Caco-2 (cell line): ENCODE measurements at regions not wholly inside any gene's neighbourhood (a gene's known extent, or its start where the extent isn't known, plus 50 kb on each side); places are given as distances from the start of the nearest gene placed in this dataset.

Source experiments
- BruUV-seq: library from RNA; stranded (reverse); fragments of 400-500 nt; replicated peaks from 2 replicates; lab custom pipeline; 2021; lab: Mats Ljungman, UMichigan
- CTCF ChIA-PET: fragments of 300-600 bp; sonication (Branson Sonifier 250); formaldehyde crosslinking; loops from one replicate; lab custom pipeline; 2022; ENCODE audit warnings: antibody characterized with exemption; lab: Charles Lee
- POLR2A ChIA-PET: fragments of 300-600 bp; sonication (Branson Sonifier 250); formaldehyde crosslinking; loops from one replicate; lab custom pipeline; 2022; ENCODE audit warnings: antibody characterized with exemption; lab: Charles Lee
- DNase-seq, 2 experiments: peaks; one replicate each; pipeline versions ENCODE4 v3.0.0 to v3.0.0-alpha.2; 2020 to 2022
- H3K27me3 ChIP-seq: replicated peaks from 2 replicates; pipeline ENCODE4 v1.6.0; 2011; ENCODE audit warnings: low read length; ENCODE audit not compliant: control insufficient read depth, insufficient read depth
- H3K36me3 ChIP-seq: 2 replicates; pipeline ENCODE4 v1.5.1; 2011; ENCODE audit warnings: low read length; ENCODE audit not compliant: control insufficient read depth, insufficient read depth
- H3K4me1 ChIP-seq: fragments of 250-450 bp; sonication (Bioruptor Pico); 2 replicates; pipeline ENCODE4 v1.5.1; 2020; ENCODE audit warnings: mild to moderate bottlenecking
- H3K4me3 ChIP-seq: 2 replicates; pipeline ENCODE4 v1.5.1; 2011; ENCODE audit warnings: low read depth, mild to moderate bottlenecking, control low read depth, low read length
- H3K9me3 ChIP-seq: fragments of 250-450 bp; sonication (Bioruptor Pico); 2 replicates; pipeline ENCODE4 v1.5.1; 2020; ENCODE audit warnings: mild to moderate bottlenecking, moderate library complexity
- H3K27ac Mint-ChIP-seq: one replicate; pipeline ENCODE4 v1.8.0; 2022; ENCODE audit warnings: mixed read lengths; ENCODE audit not compliant: unreplicated experiment
- H3K27me3 Mint-ChIP-seq: one replicate; pipeline ENCODE4 v1.8.0; 2022; ENCODE audit warnings: mixed read lengths; ENCODE audit not compliant: insufficient read depth, unreplicated experiment
- H3K36me3 Mint-ChIP-seq: one replicate; pipeline ENCODE4 v1.8.0; 2022; ENCODE audit warnings: mild to moderate bottlenecking, mixed read lengths; ENCODE audit not compliant: insufficient read depth, unreplicated experiment
- H3K4me1 Mint-ChIP-seq: one replicate; pipeline ENCODE4 v1.8.0; 2022; ENCODE audit warnings: low read depth, mixed read lengths; ENCODE audit not compliant: unreplicated experiment
- H3K4me3 Mint-ChIP-seq: one replicate; pipeline ENCODE4 v1.8.0; 2022; ENCODE audit warnings: mild to moderate bottlenecking, moderate library complexity, mixed read lengths; ENCODE audit not compliant: unreplicated experiment
- H3K9me3 Mint-ChIP-seq: one replicate; pipeline ENCODE4 v1.8.0; 2022; ENCODE audit warnings: mixed read lengths; ENCODE audit not compliant: unreplicated experiment
- intact Hi-C: fragments of 100-400 bp; cut with micrococcal nuclease; formaldehyde crosslinking; loops from one replicate; pipeline ENCODE4 v1.10.0; 2022; ENCODE audit not compliant: unreplicated experiment
- TF ChIP-seq, protein P1 (sequence below), 2 experiments: fragments of 200-600 bp in 1 of 2; IDR thresholded peaks; 1 replicate in 1 of 2; 2 replicates in 1 of 2; pipeline versions ENCODE4 v1.5.1 to v1.8.0; 2011 to 2022; ENCODE audit warnings: antibody characterized with exemption in 1 of 2, control low read depth in 1 of 2, inconsistent platforms in 1 of 2, low read depth in 1 of 2, low read length in 1 of 2, mild to moderate bottlenecking in 1 of 2, moderate library complexity in 1 of 2; ENCODE audit not compliant: insufficient read depth in 1 of 2, severe bottlenecking in 1 of 2, unreplicated experiment in 1 of 2

DNA sequence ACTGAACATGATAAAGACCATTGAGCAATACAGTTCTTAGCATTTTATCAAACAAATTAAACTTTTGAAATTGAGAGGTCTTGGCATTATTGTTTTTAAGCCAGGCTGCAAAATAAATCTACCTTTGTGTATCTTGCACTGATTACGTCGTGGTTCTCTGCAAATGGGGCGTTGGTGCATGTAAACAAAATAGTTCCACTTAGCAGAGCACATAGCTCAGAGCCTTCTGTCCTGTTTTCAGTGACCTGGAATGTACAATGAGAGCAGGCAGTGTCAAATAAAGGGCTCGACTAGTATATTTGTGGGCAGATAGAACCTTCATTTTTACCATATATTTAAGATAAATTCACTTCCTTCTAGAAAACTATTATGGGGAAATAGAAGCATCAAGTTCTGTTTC, 333.9 kb upstream of the SMIM30 start:
- H3K27me3 Mint-ChIP-seq, result peaks cover 7% of the 10 kb centered on the region

DNA sequence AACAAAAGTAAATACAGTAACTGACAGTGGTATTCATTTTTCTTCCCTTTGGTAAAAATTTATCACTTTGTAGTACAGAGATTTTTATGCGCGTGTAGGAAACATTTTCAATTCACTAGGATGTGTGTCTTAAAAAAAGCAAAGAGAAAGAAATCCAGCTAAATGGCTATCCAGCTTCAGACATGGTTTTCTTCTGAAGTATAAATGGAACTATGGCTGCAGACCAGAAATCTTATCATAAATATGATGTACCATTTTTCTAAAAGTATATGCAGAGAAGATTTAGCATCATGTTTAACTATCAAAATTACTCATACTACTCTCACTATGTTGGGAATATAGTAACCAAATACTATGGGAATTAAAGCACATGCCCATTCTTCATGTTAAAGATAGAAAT, 328.4 kb upstream of the SMIM30 start:
- Mint-ChIP-seq H3K27me3 (no peaks in the 10 kb centered on the region), H3K36me3 (no peaks in the 10 kb centered on the region), H3K4me3 (no peak overlapping the region), H3K4me1 (no peaks in the 10 kb centered on the region), H3K9me3 (no peaks in the 10 kb centered on the region), H3K27ac (no peak overlapping the region)
- CTCF ChIA-PET, result no interaction called here
- no TSS peak for BruUV-seq
- H3K27me3 ChIP-seq, result no peaks in the 10 kb centered on the region
- no peaks in the 10 kb centered on the region for H3K36me3 ChIP-seq
- no peaks in the 10 kb centered on the region for H3K4me1 ChIP-seq
- POLR2A ChIA-PET, result no interaction called here
- H3K9me3 ChIP-seq, result no peaks in the 10 kb centered on the region
- H3K4me3 ChIP-seq, result no peak overlapping the region
- intact Hi-C loops, result no loop called here
- DNase-seq, result no peak
- TF ChIP-seq, protein P1, sequence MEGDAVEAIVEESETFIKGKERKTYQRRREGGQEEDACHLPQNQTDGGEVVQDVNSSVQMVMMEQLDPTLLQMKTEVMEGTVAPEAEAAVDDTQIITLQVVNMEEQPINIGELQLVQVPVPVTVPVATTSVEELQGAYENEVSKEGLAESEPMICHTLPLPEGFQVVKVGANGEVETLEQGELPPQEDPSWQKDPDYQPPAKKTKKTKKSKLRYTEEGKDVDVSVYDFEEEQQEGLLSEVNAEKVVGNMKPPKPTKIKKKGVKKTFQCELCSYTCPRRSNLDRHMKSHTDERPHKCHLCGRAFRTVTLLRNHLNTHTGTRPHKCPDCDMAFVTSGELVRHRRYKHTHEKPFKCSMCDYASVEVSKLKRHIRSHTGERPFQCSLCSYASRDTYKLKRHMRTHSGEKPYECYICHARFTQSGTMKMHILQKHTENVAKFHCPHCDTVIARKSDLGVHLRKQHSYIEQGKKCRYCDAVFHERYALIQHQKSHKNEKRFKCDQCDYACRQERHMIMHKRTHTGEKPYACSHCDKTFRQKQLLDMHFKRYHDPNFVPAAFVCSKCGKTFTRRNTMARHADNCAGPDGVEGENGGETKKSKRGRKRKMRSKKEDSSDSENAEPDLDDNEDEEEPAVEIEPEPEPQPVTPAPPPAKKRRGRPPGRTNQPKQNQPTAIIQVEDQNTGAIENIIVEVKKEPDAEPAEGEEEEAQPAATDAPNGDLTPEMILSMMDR (IDR thresholded peaks at IDR 0.05; ENCODE audit: insufficient read depth in 1 of 2, low read depth in 1 of 2, low read length in 1 of 2, severe bottlenecking in 1 of 2, unreplicated experiment in 1 of 2), result no peak

More for the DNA sequence above, 333.9 kb upstream of the SMIM30 start:
- Mint-ChIP-seq H3K4me1 (no peaks in the 10 kb centered on the region), H3K36me3 (no peaks in the 10 kb centered on the region), H3K27ac (no peak overlapping the region), H3K9me3 (no peaks in the 10 kb centered on the region), H3K4me3 (no peak overlapping the region)
- no TSS peak for BruUV-seq
- DNase-seq, result no peak
- no peaks in the 10 kb centered on the region for H3K36me3 ChIP-seq
- no peaks in the 10 kb centered on the region for H3K27me3 ChIP-seq
- intact Hi-C loops, result no loop called here
- no peak overlapping the region for H3K4me3 ChIP-seq
- POLR2A ChIA-PET, result no interaction called here
- CTCF ChIA-PET, result no interaction called here
- H3K4me1 ChIP-seq, result no peaks in the 10 kb centered on the region
- TF ChIP-seq, protein P1 (IDR thresholded peaks at IDR 0.05; ENCODE audit: insufficient read depth in 1 of 2, low read depth in 1 of 2, low read length in 1 of 2, severe bottlenecking in 1 of 2, unreplicated experiment in 1 of 2), result no peak
- H3K9me3 ChIP-seq, result no peaks in the 10 kb centered on the region

DNA sequence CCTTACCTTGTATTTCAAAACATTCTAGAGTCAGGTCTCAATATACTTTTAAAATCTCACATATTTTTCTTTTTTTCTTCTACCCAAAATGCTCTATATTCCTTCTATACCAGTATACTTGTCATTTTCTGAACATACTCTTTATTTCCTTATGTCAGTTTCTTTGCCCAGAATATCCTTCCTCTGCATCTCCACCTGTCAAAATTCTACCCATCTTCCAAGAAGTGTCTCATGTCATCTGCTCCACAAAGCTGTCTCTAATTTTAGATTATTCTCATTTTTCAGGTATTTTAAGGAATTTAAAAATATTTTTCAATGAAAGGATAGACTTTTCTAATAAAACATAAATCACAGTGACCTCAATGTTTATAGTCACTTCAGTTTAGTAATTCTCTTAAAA, 328.0 kb upstream of the SMIM30 start:
- ChIA-PET CTCF (no interaction called here), POLR2A (no interaction called here)
- intact Hi-C loops, result no loop called here
- no peaks in the 10 kb centered on the region for H3K4me1 ChIP-seq
- H3K4me3 ChIP-seq, result no peak overlapping the region
- H3K4me3 Mint-ChIP-seq, result no peak overlapping the region
- no peaks in the 10 kb centered on the region for H3K36me3 ChIP-seq
- H3K27me3 Mint-ChIP-seq, result no peaks in the 10 kb centered on the region
- no peaks in the 10 kb centered on the region for H3K4me1 Mint-ChIP-seq
- no peaks in the 10 kb centered on the region for H3K36me3 Mint-ChIP-seq
- no peaks in the 10 kb centered on the region for H3K9me3 ChIP-seq
- no peak for DNase-seq
- H3K27me3 ChIP-seq, result no peaks in the 10 kb centered on the region
- H3K27ac Mint-ChIP-seq, result no peak overlapping the region
- no TSS peak for BruUV-seq
- TF ChIP-seq, protein P1 (IDR thresholded peaks at IDR 0.05; ENCODE audit: insufficient read depth in 1 of 2, low read depth in 1 of 2, low read length in 1 of 2, severe bottlenecking in 1 of 2, unreplicated experiment in 1 of 2), result no peak
- no peaks in the 10 kb centered on the region for H3K9me3 Mint-ChIP-seq
